ENCODE measurements at regions not wholly inside any gene's neighbourhood (a gene's known extent, or its start where the extent isn't known, plus 50 kb on each side); places are given as distances from the start of the nearest gene placed in this dataset.

DNA sequence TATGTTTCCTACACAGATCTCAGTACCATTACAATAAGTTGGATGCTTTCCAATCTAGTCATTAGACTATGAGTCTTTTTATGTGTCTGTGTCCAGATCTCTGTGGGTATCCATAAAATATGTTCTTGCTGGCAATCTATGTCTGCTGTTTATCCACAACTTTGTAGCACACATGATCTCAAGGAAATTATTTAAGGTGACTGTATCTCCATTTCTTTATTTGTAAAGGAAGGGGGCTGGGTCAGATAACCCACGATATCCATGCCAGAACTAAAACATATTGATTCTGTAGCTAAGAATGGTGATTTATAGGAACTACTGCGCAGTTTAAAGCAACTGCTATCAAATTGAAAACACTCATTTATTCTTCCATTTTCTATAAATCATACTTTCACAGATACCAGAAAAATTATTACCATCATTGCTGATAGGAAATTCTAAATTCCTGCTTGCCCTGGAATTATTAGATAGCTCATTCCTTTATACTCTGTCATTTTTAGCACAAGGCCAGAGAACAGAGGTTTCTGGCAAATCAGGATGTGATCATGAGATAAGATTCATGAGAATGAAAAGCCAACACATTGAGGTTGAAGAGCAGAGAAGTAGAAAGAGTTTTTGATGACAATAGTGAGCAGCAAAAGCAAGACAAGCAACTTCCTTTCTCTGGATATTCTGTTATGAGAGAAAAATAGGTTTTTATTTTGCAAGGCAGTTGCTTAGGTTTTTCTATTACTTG lies 851.4 kb upstream of the CITED2 start:
- Mint-ChIP-seq H3K27me3 (ENCODE audit: low read depth, unreplicated experiment) (no peaks in the 10 kb centered on the region), H3K36me3 (ENCODE audit: low read depth, unreplicated experiment) (no peaks in the 10 kb centered on the region), H3K4me1 (ENCODE audit: low read depth, unreplicated experiment) (peaks cover 7% of the 10 kb centered on the region), H3K27ac (ENCODE audit: unreplicated experiment) (peak overlapping the region; percentile 49), H3K4me3 (ENCODE audit: unreplicated experiment) (no peak overlapping the region), H3K9me3 (ENCODE audit: unreplicated experiment) (no peaks in the 10 kb centered on the region)
- Histone ChIP-seq H3K36me3 (ENCODE audit: insufficient read depth, low read length) (no peaks in the 10 kb centered on the region), H3K4me2 (ENCODE audit: low read length) (peak overlapping the region; percentile 7), H3K27ac (ENCODE audit: low read depth, low read length) (no peak overlapping the region), H2AFZ (ENCODE audit: low read depth, low read length) (no peak overlapping the region), H3K79me2 (ENCODE audit: insufficient read depth, low read length) (no peaks in the 10 kb centered on the region), H3K9me3 (ENCODE audit: insufficient read depth, low read depth, low read length) (no peaks in the 10 kb centered on the region), H3K4me3 (ENCODE audit: insufficient read depth, low read depth, low read length) (no peak overlapping the region), H3K27me3 (ENCODE audit: insufficient read depth, low read length) (no peaks in the 10 kb centered on the region), H4K20me1 (ENCODE audit: insufficient read depth, low read length) (no peaks in the 10 kb centered on the region), H3K9ac (ENCODE audit: low read length) (no peak overlapping the region), H3K4me1 (ENCODE audit: insufficient read depth, low read length) (no peaks in the 10 kb centered on the region)
- TF ChIP-seq, protein P1, sequence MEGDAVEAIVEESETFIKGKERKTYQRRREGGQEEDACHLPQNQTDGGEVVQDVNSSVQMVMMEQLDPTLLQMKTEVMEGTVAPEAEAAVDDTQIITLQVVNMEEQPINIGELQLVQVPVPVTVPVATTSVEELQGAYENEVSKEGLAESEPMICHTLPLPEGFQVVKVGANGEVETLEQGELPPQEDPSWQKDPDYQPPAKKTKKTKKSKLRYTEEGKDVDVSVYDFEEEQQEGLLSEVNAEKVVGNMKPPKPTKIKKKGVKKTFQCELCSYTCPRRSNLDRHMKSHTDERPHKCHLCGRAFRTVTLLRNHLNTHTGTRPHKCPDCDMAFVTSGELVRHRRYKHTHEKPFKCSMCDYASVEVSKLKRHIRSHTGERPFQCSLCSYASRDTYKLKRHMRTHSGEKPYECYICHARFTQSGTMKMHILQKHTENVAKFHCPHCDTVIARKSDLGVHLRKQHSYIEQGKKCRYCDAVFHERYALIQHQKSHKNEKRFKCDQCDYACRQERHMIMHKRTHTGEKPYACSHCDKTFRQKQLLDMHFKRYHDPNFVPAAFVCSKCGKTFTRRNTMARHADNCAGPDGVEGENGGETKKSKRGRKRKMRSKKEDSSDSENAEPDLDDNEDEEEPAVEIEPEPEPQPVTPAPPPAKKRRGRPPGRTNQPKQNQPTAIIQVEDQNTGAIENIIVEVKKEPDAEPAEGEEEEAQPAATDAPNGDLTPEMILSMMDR (IDR thresholded peaks at IDR 0.05; ENCODE audit: insufficient read depth, low read depth, low read length), result no peak
- TF ChIP-seq EZH2 (IDR thresholded peaks at IDR 0.05; ENCODE audit: insufficient read depth, low read length), result no peak
- DNase-seq (ENCODE audit: low read depth) (peak; percentile 76), FAIRE-seq (peak; percentile 69)

DNA sequence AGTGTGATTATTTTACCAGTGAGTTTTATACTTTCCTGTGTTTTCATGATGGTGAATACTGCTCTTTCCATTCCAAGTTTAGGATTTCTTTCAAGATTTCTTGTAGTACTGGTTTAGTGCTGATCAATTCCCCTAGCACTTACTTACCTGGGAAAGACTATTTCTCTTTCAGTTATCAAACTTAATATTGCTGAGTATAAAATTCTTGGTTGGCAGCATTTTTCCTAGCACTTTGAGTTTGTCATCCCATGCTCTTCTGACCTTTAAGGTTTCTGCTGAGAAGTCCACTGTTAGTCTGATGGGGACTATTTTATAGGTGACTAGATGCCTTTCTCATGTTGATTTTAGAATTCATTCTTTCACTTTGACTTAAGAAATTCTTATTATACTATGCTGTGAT lies 842.8 kb upstream of the CITED2 start:
- Histone ChIP-seq H4K20me1 (ENCODE audit: insufficient read depth, low read length) (no peaks in the 10 kb centered on the region), H3K79me2 (ENCODE audit: insufficient read depth, low read length) (no peaks in the 10 kb centered on the region), H3K4me1 (ENCODE audit: insufficient read depth, low read length) (no peaks in the 10 kb centered on the region), H3K36me3 (ENCODE audit: insufficient read depth, low read length) (no peaks in the 10 kb centered on the region), H3K4me3 (ENCODE audit: insufficient read depth, low read depth, low read length) (no peak overlapping the region), H3K27ac (ENCODE audit: low read depth, low read length) (no peak overlapping the region), H3K9me3 (ENCODE audit: insufficient read depth, low read depth, low read length) (peaks cover 2% of the 10 kb centered on the region), H2AFZ (ENCODE audit: low read depth, low read length) (no peak overlapping the region), H3K9ac (ENCODE audit: low read length) (no peak overlapping the region), H3K4me2 (ENCODE audit: low read length) (no peak overlapping the region), H3K27me3 (ENCODE audit: insufficient read depth, low read length) (no peaks in the 10 kb centered on the region)
- Mint-ChIP-seq H3K4me3 (ENCODE audit: unreplicated experiment) (no peak overlapping the region), H3K4me1 (ENCODE audit: low read depth, unreplicated experiment) (no peaks in the 10 kb centered on the region), H3K27ac (ENCODE audit: unreplicated experiment) (no peak overlapping the region), H3K36me3 (ENCODE audit: low read depth, unreplicated experiment) (peaks cover 2% of the 10 kb centered on the region), H3K9me3 (ENCODE audit: unreplicated experiment) (peaks cover 14% of the 10 kb centered on the region), H3K27me3 (ENCODE audit: low read depth, unreplicated experiment) (no peaks in the 10 kb centered on the region)
- TF ChIP-seq, protein P1 (IDR thresholded peaks at IDR 0.05; ENCODE audit: insufficient read depth, low read depth, low read length), result no peak
- no peak for TF ChIP-seq EZH2 (IDR thresholded peaks at IDR 0.05; ENCODE audit: insufficient read depth, low read length)
- DNase-seq (ENCODE audit: low read depth) (no peak), FAIRE-seq (no peak)

DNA sequence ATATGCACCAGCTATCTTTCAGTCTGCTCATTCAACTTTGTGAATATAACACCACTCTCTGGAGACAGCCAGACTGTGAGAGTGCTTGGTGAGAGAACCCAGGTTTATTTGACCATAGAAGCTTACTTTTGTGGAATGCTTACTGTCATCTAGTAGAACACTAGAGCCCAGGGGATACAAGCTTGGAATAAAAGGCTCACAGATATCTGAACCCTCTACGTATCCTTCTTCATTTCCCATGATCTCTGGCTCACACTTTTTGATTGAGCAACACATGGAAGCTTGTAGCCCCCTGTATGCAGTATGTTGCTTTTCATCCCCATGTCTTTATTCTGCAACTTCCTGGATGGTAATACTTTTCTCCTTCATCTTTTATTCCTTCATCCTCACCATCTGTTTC lies 835.3 kb upstream of the CITED2 start:
- H3K4me1 ChIP-seq (ENCODE audit: insufficient read depth, low read length), result no peaks in the 10 kb centered on the region
- H4K20me1 ChIP-seq (ENCODE audit: insufficient read depth, low read length), result no peaks in the 10 kb centered on the region
- FAIRE-seq (peak; percentile 29), DNase-seq (ENCODE audit: low read depth) (no peak)
- no peak overlapping the region for H2AFZ ChIP-seq (ENCODE audit: low read depth, low read length)
- no peaks in the 10 kb centered on the region for H3K27me3 ChIP-seq (ENCODE audit: insufficient read depth, low read length)
- no peak for TF ChIP-seq EZH2 (IDR thresholded peaks at IDR 0.05; ENCODE audit: insufficient read depth, low read length)
- TF ChIP-seq, protein P1 (IDR thresholded peaks at IDR 0.05; ENCODE audit: insufficient read depth, low read depth, low read length), result no peak
- Mint-ChIP-seq H3K4me1 (ENCODE audit: low read depth, unreplicated experiment) (peaks cover 3% of the 10 kb centered on the region), H3K36me3 (ENCODE audit: low read depth, unreplicated experiment) (no peaks in the 10 kb centered on the region), H3K27me3 (ENCODE audit: low read depth, unreplicated experiment) (no peaks in the 10 kb centered on the region), H3K9me3 (ENCODE audit: unreplicated experiment) (no peaks in the 10 kb centered on the region), H3K27ac (ENCODE audit: unreplicated experiment) (no peak overlapping the region), H3K4me3 (ENCODE audit: unreplicated experiment) (no peak overlapping the region)
- H3K27ac ChIP-seq (ENCODE audit: low read depth, low read length), result no peak overlapping the region
- H3K9ac ChIP-seq (ENCODE audit: low read length), result no peak overlapping the region
- H3K79me2 ChIP-seq (ENCODE audit: insufficient read depth, low read length), result no peaks in the 10 kb centered on the region
- H3K9me3 ChIP-seq (ENCODE audit: insufficient read depth, low read depth, low read length), result no peaks in the 10 kb centered on the region
- no peak overlapping the region for H3K4me3 ChIP-seq (ENCODE audit: insufficient read depth, low read depth, low read length)
- H3K36me3 ChIP-seq (ENCODE audit: insufficient read depth, low read length), result no peaks in the 10 kb centered on the region
- no peak overlapping the region for H3K4me2 ChIP-seq (ENCODE audit: low read length)
